Brain microvascular endothelial cell (primary cell): ENCODE measurements at regions not wholly inside any gene's neighbourhood (a gene's known extent, or its start where the extent isn't known, plus 50 kb on each side); places are given as distances from the start of the nearest gene placed in this dataset.

Experiments
- DNase-seq: peaks from one replicate; pipeline ENCODE4 v3.0.0-alpha.2; 2020
- H3K27ac ChIP-seq: fragments of 250-450 bp; sonication (Bioruptor Pico); 2 replicates; pipeline ENCODE4 v1.5.1; 2020; ENCODE audit warnings: mild to moderate bottlenecking, moderate library complexity
- H3K27me3 ChIP-seq: fragments of 250-450 bp; sonication (Bioruptor Pico); replicated peaks from 2 replicates; pipeline ENCODE4 v1.5.1; 2020; ENCODE audit warnings: mild to moderate bottlenecking
- H3K36me3 ChIP-seq: fragments of 250-450 bp; sonication (Bioruptor Pico); replicated peaks from 2 replicates; pipeline ENCODE4 v1.5.1; 2020; ENCODE audit warnings: mild to moderate bottlenecking
- H3K4me3 ChIP-seq: 2 replicates; pipeline ENCODE4 v1.5.1; 2011; ENCODE audit warnings: low read depth, mild to moderate bottlenecking, control low read depth, low read length, moderate library complexity
- in situ Hi-C: cut with HindIII; loops from 2 replicates; pipeline ENCODE4 v1.10.0; 2017; ENCODE audit warnings: low sequenced_read_pairs, low pct_ligation_motif_present
- TF ChIP-seq, protein P1 (sequence below): IDR thresholded peaks from 2 replicates; pipeline ENCODE4 v1.5.1; 2011; ENCODE audit warnings: low read depth, mild to moderate bottlenecking, moderate library complexity, low read length, control low read depth, inconsistent platforms; ENCODE audit errors: missing control alignments

DNA sequence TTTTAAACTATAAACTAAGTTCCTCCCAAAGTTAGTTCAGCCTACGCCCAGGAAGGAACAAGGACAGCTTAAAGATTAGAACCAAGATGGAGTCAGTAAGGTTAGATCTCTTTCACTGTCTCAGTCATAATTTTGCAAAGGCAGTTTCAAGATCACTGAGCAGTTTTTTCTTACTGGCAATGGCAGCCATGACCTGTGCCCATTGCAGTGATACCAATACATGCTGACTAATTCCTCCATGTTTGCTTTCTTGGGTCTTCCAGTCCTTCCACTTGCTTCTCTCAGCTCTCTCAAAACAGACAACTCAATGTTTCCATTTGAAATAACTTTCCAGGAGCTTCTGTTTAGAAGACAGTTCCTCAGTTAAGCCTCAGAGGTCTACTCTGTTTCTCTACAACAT is 79.5 kb downstream of the PCDH18 start:
- TF ChIP-seq, protein P1, sequence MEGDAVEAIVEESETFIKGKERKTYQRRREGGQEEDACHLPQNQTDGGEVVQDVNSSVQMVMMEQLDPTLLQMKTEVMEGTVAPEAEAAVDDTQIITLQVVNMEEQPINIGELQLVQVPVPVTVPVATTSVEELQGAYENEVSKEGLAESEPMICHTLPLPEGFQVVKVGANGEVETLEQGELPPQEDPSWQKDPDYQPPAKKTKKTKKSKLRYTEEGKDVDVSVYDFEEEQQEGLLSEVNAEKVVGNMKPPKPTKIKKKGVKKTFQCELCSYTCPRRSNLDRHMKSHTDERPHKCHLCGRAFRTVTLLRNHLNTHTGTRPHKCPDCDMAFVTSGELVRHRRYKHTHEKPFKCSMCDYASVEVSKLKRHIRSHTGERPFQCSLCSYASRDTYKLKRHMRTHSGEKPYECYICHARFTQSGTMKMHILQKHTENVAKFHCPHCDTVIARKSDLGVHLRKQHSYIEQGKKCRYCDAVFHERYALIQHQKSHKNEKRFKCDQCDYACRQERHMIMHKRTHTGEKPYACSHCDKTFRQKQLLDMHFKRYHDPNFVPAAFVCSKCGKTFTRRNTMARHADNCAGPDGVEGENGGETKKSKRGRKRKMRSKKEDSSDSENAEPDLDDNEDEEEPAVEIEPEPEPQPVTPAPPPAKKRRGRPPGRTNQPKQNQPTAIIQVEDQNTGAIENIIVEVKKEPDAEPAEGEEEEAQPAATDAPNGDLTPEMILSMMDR, result no peak
- H3K4me3 ChIP-seq, result no peak overlapping the region
- DNase-seq, result no peak
- no peaks in the 10 kb centered on the region for H3K27me3 ChIP-seq
- in situ Hi-C loops, result no loop called here
- no peak overlapping the region for H3K27ac ChIP-seq
- no peaks in the 10 kb centered on the region for H3K36me3 ChIP-seq

DNA sequence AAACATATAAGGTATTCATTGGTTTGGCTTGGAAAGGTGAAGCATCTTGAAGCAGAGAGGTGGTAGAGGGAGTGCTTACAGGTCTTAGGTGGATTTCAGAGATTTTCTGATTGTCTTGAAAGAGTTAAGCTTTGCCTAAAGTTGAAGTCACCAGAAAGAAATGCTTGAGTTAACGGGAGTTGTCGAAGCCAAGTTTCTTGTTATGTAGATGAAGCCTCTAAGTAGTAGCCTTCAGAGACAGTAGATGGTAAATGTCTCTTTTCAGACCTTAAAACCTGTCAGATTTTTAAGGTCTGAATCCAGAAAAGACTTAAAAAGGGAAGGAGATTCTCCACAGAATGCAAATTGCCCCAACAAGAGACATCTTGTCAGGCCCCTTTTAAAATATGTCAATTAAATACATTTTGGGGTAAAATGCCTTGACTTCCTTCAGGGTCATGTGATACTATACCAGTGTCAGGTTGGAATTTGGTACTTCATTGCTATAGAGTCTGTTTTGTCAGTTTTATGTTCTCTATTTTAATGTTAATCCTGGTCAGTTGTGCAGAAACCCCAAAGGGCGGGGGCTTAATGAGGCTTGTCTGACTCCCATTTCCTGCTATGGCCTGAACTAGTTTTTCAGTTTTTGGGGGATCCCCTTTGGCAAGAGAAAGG is 81.0 kb downstream of the PCDH18 start:
- TF ChIP-seq, protein P1, result no peak
- H3K4me3 ChIP-seq, result no peak overlapping the region
- in situ Hi-C loops, result no loop called here
- H3K27ac ChIP-seq, result no peak overlapping the region
- DNase-seq, result no peak
- H3K36me3 ChIP-seq, result no peaks in the 10 kb centered on the region
- no peaks in the 10 kb centered on the region for H3K27me3 ChIP-seq

DNA sequence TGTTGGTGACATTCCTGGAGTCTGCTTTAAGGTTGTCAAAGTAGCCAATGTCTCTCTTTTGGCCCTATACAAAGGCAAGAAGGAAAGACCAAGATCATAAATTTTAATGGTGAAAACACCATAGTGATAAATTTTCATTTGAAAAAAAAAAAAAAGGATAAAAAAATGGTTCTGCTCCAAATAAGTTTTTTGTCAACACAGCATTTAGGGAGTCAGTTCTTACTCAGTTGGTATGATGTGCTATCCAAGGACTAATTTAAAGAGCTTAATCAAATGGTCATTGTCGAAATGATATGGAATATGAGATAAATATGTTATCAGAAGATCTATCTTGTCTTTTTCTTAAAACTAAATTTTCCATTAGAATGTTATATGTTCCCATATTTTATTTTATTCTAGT is 83.9 kb downstream of the PCDH18 start:
- TF ChIP-seq, protein P1, result no peak
- H3K27ac ChIP-seq, result no peak overlapping the region
- in situ Hi-C loops, result no loop called here
- no peak overlapping the region for H3K4me3 ChIP-seq
- H3K36me3 ChIP-seq, result no peaks in the 10 kb centered on the region
- no peaks in the 10 kb centered on the region for H3K27me3 ChIP-seq
- DNase-seq, result no peak

DNA sequence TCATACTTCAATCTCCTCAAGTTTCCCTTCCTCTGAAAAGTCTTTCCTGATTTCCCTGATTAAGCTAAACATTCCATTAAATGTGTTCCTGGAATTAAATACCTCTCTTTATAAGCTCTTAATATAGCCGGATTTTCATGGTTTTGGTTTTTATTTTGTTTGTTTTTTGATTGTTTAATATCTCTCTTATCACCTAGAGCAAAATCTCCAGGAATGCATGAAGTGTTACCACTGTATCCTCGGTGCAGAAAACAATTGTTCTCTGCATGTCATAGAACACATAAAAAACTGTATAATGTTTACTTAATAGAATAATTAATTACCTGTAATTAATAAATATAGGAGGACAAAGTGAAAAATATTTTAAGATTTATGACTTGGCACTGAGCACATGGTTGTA is 86.2 kb downstream of the PCDH18 start:
- in situ Hi-C loops, result no loop called here
- no peak for DNase-seq
- no peak overlapping the region for H3K4me3 ChIP-seq
- H3K27ac ChIP-seq, result no peak overlapping the region
- TF ChIP-seq, protein P1, result no peak
- no peaks in the 10 kb centered on the region for H3K27me3 ChIP-seq
- no peaks in the 10 kb centered on the region for H3K36me3 ChIP-seq

DNA sequence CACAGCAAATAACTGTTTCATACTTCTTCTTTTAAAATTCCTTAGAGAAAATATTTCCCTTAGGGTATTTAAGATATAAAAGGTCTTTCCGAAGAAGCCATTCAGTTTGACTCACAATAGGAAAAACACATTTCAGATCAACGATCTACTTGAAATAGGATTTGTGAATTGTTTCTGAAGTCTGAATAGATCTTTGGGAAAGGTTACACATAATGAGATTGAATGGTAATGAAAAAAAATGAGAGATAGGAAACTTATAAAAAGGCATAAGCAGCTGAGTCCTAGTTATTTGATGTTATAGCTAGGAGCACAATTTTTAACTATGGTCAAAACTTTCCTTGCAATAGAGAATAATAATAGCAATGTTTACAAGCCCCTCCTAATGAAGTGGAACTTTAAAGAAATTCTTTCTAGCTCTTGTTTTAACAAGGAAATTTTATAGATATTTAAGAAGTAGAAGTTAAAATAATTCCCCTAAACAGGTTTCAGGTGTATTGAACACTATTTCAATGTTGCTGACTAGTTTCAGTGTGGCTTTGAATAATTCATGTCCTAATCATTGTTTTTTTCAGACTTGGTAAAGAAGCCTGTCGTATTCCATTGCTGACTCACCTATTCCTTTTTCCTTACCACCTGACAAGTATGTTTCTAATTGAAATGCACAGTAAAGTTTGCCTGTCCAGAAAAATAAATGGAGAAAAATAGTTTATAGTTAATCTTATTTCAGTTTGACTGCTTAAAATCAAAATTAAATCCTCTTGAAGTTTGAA is 89.1 kb downstream of the PCDH18 start:
- Histone ChIP-seq H3K27ac (no peak overlapping the region), H3K36me3 (no peaks in the 10 kb centered on the region), H3K4me3 (no peak overlapping the region), H3K27me3 (no peaks in the 10 kb centered on the region)
- DNase-seq, result no peak
- in situ Hi-C loops, result no loop called here
- TF ChIP-seq, protein P1, result no peak
